Fibroblast of upper back skin (primary cell): ENCODE measurements at regions not wholly inside any gene's neighbourhood (a gene's known extent, or its start where the extent isn't known, plus 50 kb on each side); places are given as distances from the start of the nearest gene placed in this dataset.

ENCODE experiments used
- DNase-seq: peaks from one replicate; pipeline ENCODE4 v3.0.0-alpha.2; 2013

- DNase-seq = no peak
Observed at GRCh38 chr10:130570074-130570473, 433.9 kb downstream of the GLRX3 start.

DNA sequence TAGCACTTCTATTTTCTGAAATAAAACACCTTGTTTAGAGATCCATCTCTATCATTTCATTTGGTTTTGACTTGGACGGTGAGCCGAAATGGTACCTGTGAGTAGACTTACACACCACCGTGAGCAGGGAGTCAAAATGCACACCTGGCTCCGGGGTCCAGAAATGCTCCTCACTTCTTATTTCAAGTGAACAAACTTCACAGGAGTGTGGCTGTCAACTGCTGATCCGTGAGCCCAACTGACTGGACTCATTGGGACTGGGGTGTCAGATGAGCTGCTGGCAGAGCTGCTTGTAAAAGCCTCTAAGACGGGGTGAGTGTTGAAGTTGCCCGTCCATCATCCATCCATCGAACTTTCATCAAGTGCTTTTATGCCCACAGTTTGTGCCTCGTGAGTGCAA is 435.5 kb downstream of the GLRX3 start:
- no peak for DNase-seq

DNA sequence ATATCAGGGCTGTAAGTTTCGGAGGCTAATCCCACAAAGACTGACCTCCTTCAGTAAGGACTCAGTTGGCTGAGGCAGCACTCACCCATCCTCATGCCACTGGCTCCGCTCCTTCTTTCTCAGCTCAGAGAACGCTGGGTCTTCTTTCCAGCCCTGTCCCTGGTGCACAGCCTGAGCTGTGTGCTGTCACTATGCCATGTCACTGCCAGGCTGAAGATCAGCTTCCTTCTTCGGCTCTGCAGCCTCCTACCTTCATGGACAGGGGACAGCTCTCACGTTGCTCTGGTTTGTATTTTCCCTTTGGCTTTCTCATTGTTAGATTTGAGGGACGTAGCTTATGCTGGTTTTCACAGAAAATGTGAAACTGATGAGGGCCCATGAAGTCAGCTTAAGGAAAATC is 437.3 kb downstream of the GLRX3 start:
- DNase-seq = no peak

DNA sequence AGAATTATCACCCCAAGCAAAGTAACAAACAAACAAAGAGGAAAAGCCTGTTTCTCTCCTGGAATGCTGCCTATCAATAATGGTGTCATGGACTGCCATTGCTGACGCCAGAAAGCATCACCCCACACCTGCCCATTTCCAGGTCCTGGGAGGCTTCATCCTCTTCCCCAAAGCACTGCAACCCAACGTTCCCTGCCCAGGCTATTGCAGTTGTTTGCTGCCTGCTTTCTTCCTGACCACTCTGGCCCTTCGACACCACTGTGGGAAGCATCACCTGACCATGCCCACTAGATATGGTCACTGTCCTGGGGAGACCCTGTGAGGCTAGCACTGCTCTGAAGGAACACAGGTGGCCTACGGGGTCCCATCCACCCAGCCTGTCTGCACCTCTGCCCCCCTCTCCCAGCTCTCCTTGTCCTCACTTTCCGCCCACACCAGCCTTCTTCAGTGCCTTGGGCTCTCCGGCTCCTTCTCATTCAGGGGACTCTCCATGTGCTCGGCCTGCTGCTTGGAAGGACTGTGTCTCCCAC is 439.6 kb downstream of the GLRX3 start:
- no peak for DNase-seq

DNA sequence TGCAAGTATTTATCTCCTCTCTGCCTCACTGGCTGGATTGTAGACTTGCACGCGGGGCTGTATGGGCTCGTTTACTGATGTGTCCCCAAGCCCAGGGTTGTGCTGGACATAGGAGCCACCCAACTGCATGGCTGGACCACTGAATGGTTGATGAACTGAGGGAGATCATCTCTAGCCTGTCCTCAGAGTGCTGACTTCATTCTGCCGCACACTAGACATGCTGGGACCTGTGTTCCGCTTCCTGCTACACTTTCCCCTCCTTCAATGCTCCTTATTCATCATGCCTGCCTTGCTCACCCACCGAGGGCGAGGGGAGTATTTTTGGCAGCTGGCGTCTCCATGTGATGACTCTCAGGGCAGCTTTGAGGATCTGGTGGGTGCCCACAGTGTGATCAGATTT is 440.2 kb downstream of the GLRX3 start:
- no peak for DNase-seq

GRCh38 chr10:130577039-130577438 is 440.8 kb downstream of the GLRX3 start:
- no peak for DNase-seq

DNA sequence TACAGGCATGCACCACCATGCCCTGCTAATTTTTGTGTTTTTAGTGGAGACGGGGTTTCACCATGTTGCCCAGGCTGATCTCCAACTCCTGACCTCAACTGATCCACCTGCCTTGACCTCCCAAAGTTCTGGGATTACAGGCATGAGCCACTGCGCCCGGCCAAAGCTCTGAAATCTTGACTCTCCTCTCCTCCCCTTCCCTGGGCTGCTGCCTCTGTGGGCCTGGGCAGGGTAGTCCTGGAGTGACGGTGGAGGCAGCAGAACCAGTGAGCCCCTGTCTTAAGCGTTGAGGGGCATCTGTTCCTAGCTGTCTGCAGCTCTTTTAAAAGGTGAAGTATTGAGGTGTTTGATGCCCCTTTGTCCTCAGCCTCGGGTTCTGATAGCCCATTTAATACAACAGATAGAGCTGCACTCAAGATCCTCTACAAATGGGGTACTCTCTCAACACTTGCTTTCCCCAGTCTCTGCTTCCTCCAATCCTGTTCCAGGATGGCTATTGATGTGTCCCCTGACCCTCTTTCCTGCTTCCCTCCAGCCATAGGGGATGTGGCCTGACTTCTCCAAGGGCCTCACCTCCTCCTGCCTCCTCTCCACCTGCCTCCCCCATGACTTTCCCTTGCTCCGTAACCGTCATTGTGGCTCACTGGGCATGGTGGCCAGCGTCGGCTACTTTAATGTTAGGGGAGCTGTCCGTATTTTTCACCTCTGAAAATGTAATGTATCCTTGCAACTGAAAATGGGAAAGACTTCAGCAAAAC is 442.5 kb downstream of the GLRX3 start:
- no peak for DNase-seq

- DNase-seq = no peak
Observed at GRCh38 chr10:130579913-130580312, 443.7 kb downstream of the GLRX3 start.

DNA sequence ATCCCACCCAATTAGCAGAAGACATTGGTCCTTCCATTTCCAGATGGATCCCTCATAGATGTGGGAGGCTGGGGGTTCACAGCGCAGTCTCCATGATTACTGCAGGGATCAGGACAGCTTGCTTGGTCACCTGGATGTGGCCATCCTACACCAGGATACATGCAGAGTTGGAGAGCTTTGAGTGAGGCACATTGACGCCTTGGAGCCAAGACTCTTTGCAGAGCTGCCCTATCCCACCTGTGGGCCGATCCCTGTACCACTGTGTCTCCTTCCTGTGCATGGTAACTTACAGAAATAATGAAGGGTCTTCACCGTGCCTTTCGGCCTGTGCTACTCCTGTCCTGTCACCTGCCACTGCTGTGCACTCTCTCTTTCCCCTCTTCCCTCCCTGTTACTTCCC is 444.8 kb downstream of the GLRX3 start:
- DNase-seq = no peak

DNA sequence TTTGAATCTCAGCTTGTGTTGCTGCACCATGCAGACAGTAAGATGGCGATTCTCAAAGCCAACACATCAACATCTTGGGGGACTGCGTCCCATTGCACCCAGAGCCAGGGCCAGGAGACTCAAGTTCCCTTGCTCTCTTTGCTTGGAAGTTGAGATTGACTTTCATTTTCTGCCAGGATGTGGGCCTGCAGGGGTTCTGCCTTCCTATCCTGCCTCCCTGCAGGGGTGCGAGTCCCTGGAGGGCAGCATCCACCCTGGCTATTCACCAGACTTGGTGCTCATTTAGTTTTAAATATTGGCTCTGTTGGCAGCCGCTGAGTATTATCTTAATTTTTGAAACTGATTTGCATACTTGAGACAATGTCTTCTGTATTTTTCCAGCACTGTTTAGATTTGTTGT is 451.5 kb downstream of the GLRX3 start:
- DNase-seq = no peak

- no peak for DNase-seq
Observed at GRCh38 chr10:130606001-130606405, 469.8 kb downstream of the GLRX3 start.

DNA sequence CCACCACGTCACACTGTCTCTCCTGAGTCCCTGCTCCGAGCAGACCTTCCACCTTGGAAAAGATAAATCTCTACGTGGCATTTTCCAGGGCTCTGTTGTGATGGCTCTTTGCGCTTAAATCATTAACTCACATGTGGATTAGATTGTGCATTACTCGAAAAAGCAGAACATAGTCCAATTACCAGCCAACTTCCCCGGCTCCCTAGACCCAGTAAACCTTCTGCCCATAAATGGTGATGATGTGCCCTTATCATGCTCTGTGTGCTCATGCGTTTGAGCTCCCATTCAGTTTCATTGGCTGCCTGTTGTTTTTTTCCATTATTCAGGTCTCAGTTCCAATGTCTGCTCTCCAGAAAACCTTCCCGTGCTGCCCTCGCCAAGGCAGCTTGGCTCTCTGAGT is 471.2 kb downstream of the GLRX3 start:
- no peak for DNase-seq

- DNase-seq = no peak
Observed at GRCh38 chr10:130611239-130611638, 475.0 kb downstream of the GLRX3 start.

DNA sequence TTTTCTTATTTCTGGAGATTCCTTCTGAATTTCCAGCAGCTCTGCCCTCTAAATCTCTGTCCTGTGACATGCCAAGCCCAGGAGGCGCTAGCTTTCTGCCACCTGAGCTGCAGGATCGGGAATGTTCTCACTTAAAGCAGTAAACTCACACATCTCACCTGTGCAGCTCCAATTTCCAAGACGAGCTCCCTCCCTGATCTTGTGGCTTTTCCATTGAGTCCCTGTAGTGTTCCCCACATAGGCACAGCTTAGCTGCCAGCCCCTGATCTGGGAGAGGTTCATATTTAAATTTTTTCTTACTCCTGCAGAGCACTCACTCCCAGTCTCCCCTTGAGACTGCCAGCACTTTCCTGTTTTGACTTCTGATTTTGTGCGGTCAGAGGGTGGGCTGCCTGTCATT is 479.3 kb downstream of the GLRX3 start:
- DNase-seq = no peak

DNA sequence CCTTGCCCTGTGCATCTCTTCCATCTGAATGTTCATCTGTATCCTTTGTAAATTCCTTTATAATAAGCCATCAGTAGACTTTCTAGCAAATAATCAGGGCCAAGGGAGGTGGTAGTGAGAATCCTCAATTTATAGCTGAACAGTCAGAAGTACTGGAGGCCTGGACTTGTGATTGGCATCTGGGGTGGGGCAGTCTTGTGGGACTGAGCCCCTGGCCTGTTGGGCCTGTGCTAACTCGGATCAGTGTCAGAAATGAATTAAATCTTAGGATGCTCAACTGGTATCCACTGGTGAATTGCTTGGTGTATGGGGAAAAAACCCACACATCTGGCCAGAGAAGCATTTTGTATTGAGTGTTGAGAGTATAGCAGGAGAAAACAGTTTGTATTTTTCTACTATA is 481.8 kb downstream of the GLRX3 start:
- no peak for DNase-seq

GRCh38 chr10:130618647-130619046 is 482.5 kb downstream of the GLRX3 start:
- DNase-seq = no peak

DNA sequence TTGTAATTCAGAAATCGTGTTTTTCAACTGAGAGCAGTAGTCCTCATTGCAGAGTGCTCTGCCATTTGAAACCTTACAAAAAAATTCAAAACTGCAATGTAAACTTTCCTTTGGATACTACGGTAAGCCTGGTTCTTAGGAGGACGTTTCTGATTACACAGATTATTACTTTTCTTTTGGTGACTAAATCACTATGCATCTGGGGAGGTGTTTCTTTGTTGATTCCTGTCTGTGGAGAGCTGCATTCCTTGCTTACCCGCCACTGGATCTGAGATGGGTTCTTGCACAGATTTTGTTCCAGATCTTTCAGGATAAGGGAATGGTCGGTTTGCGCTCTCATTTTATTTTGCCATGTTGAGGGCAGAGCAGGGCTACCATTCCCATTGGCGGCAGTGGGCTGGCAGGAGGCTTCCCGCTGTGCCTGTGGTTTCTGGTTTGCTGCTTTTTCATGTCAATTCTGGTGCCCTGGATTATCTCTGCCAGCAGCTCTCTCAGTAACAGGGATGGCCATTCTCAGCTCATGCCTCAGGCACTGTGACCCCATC is 485.1 kb downstream of the GLRX3 start:
- no peak for DNase-seq

DNA sequence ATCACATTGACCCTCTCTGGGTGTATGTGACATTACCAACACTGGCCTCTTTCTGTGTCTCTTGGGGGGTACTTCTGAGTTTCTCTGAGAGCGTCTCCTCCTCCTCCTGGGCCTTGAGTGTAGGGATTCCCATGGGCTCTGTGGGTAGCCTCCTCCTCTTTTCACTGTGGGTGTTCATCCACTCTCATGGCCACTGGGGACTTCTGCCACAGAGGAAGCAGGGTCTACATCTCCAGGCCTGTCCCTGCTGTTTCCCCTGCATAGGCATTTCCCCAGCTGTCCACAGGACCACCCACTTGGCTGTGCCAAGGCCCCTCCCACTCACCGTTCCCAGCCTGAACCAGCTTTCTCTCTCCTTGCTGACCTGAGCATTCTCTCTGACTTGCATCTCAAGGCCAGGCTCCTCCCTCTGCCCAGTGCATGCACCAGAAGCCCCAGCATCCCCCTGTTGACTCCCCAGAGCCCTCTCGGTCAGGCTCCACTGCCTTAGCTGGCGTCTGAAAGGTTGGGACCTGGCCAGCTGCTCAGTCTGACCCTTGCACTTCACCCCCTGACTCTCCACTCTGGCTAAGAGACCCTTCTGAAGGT is 487.6 kb downstream of the GLRX3 start:
- DNase-seq = no peak

GRCh38 chr10:130627346-130628045 is 491.3 kb downstream of the GLRX3 start:
- DNase-seq = no peak

DNA sequence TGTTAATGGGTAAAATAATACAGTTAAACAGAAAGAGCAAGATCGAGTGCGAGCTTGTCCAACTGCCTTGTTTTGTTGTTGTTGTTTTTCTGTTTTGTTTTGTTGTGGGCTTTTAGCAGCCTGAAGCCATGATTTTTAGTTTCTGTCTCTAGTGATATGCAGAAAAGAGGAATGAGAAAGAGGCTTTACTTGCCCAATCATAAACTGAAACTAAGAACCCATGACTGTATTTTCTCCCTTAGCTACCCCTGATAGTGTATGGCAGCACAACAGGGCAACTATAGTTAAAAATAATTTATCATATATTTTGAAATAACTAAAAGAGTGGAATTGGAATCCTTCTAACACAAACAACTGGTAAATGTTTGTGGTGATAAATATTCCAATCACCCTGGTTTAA is 493.9 kb downstream of the GLRX3 start:
- no peak for DNase-seq

- DNase-seq = no peak
Observed at GRCh38 chr10:130631142-130632096, 495.2 kb downstream of the GLRX3 start.

DNA sequence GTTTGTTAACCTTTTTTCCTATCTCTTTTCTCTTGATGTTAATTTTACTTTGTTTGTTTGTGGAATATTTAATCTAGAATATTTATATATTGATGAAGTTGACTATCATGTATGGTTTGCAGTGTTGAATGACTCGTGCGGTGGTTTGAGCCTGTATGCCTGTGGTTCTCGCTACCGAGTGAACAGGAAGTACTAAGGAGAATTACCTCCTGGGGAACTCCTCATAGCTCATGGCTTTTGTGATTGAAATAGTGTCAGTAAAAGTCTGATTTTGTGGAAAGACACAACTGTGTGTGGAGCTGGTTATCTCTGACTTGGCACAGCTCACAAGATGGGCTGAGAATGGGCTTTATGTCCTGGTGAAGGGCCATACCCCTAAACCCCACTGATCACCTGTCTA is 498.6 kb downstream of the GLRX3 start:
- no peak for DNase-seq

DNA sequence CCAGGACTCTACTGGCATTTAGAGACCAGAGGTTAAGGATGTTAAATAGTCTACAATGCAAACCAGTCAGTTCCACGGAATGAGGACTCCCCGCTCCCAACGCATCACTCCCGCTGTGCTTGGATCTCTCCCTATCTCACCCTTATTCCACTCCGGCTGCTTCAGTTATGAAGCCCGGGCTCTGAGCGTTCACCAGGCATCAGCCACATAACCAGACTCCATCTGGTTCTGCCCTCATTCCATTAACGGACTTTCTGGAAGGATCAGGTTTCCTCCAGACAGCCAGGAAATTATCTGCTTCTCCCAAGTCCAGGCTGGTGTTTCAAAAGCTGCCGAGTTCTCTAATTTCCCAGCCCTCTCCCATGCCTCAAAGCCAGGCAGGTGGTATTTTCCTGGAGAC is 499.3 kb downstream of the GLRX3 start:
- DNase-seq = no peak
